ENCODE measurements at regions not wholly inside any gene's neighbourhood (a gene's known extent, or its start where the extent isn't known, plus 50 kb on each side); places are given as distances from the start of the nearest gene placed in this dataset.

- in situ Hi-C loops (cut with MboI; ENCODE audit: low sequenced_read_pairs in 4 of 4): no loop called here
Measured at GRCh38 chr7:69464035-69464434, 134.2 kb upstream of the AUTS2 start.

GRCh38 chr7:69465262-69465661, 133.0 kb upstream of the AUTS2 start:
- Histone ChIP-seq H3K9me3 (no peaks in the 10 kb centered on the region), H3K4me3 (no peak overlapping the region), H3K36me3 (no peaks in the 10 kb centered on the region), H3K27me3 (no peaks in the 10 kb centered on the region), H3K4me1 (no peaks in the 10 kb centered on the region), H3K27ac (no peak overlapping the region)
- DNase-seq (no peak), ATAC-seq (no peak)
- in situ Hi-C loops (cut with MboI; ENCODE audit: low sequenced_read_pairs in 4 of 4): no loop called here
- TF ChIP-seq CTCF (IDR thresholded peaks at IDR 0.05 in 4 of 5, conservative IDR thresholded peaks at IDR 0.05 in 1 of 5) (no peak), POLR2A (IDR thresholded peaks at IDR 0.05) (no peak)
- intact Hi-C loops (cut with DNase I; ENCODE audit: low total_unique reads): no loop called here

More at GRCh38 chr7:69464035-69464434, 134.2 kb upstream of the AUTS2 start:
- intact Hi-C loops (cut with DNase I; ENCODE audit: low total_unique reads): no loop called here
- no peak for DNase-seq
- H3K9me3 ChIP-seq: no peaks in the 10 kb centered on the region
- H3K27ac ChIP-seq: no peak overlapping the region
- no peaks in the 10 kb centered on the region for H3K36me3 ChIP-seq
- H3K4me3 ChIP-seq: no peak overlapping the region
- TF ChIP-seq CTCF (IDR thresholded peaks at IDR 0.05 in 4 of 5, conservative IDR thresholded peaks at IDR 0.05 in 1 of 5) (no peak), POLR2A (IDR thresholded peaks at IDR 0.05) (no peak)
- no peaks in the 10 kb centered on the region for H3K27me3 ChIP-seq
- no peak for ATAC-seq
- H3K4me1 ChIP-seq: no peaks in the 10 kb centered on the region

- intact Hi-C loops (cut with DNase I; ENCODE audit: low total_unique reads): no loop called here
- H3K27me3 ChIP-seq: no peaks in the 10 kb centered on the region
- ATAC-seq: no peak
- no peaks in the 10 kb centered on the region for H3K9me3 ChIP-seq
- H3K4me3 ChIP-seq: no peak overlapping the region
- no peaks in the 10 kb centered on the region for H3K4me1 ChIP-seq
- no peak for TF ChIP-seq POLR2A (IDR thresholded peaks at IDR 0.05)
- no peak for TF ChIP-seq CTCF (IDR thresholded peaks at IDR 0.05 in 4 of 5, conservative IDR thresholded peaks at IDR 0.05 in 1 of 5)
- no peaks in the 10 kb centered on the region for H3K36me3 ChIP-seq
- H3K27ac ChIP-seq: no peak overlapping the region
- in situ Hi-C loops (cut with MboI; ENCODE audit: low sequenced_read_pairs in 4 of 4): no loop called here
- no peak for DNase-seq
Measured at GRCh38 chr7:69467826-69468225, 130.4 kb upstream of the AUTS2 start.

- no peaks in the 10 kb centered on the region for H3K36me3 ChIP-seq
- DNase-seq: no peak
Measured at GRCh38 chr7:69476416-69476815, 121.9 kb upstream of the AUTS2 start.

More at GRCh38 chr7:69476416-69476815, 121.9 kb upstream of the AUTS2 start:
- in situ Hi-C loops (cut with MboI; ENCODE audit: low sequenced_read_pairs in 4 of 4): no loop called here
- Histone ChIP-seq H3K4me3 (no peak overlapping the region), H3K9me3 (no peaks in the 10 kb centered on the region), H3K27me3 (no peaks in the 10 kb centered on the region), H3K27ac (no peak overlapping the region), H3K4me1 (no peaks in the 10 kb centered on the region)
- TF ChIP-seq POLR2A (IDR thresholded peaks at IDR 0.05): no peak
- no peak for TF ChIP-seq CTCF (IDR thresholded peaks at IDR 0.05 in 4 of 5, conservative IDR thresholded peaks at IDR 0.05 in 1 of 5)
- intact Hi-C loops (cut with DNase I; ENCODE audit: low total_unique reads): no loop called here
- no peak for ATAC-seq

All from gastrocnemius medialis (tissue), 4 donors.